WTC11 (cell line): ENCODE measurements at regions not wholly inside any gene's neighbourhood (a gene's known extent, or its start where the extent isn't known, plus 50 kb on each side); places are given as distances from the start of the nearest gene placed in this dataset.

ENCODE experiments used
- ATF3 ChIP-seq: sonication (generic); formaldehyde crosslinking; conservative IDR thresholded peaks from 2 replicates; pipeline ENCODE4 v1.8.1; 2022; ENCODE audit warnings: mild to moderate bottlenecking, missing genetic modification reagents
- CREM ChIP-seq: sonication (generic); formaldehyde crosslinking; IDR thresholded peaks from 2 replicates; pipeline ENCODE4 v1.8.1; 2022; ENCODE audit warnings: mild to moderate bottlenecking, missing genetic modification reagents, moderate library complexity
- CTCF ChIP-seq: fragments of 200-600 bp; IDR thresholded peaks from 2 replicates; pipeline ENCODE4 v1.8.0; 2022; ENCODE audit warnings: antibody characterized with exemption
- E2F4 ChIP-seq: sonication (generic); formaldehyde crosslinking; IDR thresholded peaks from 2 replicates; pipeline ENCODE4 v1.8.1; 2022; ENCODE audit warnings: low read depth, mild to moderate bottlenecking, moderate library complexity, missing genetic modification reagents, borderline replicate concordance
- FOXP4 ChIP-seq: sonication (generic); formaldehyde crosslinking; IDR thresholded peaks from 2 replicates; pipeline ENCODE4 v1.8.0; 2022; ENCODE audit warnings: mild to moderate bottlenecking, missing genetic modification reagents
- MAX ChIP-seq: sonication (generic); formaldehyde crosslinking; IDR thresholded peaks from 2 replicates; pipeline ENCODE4 v1.8.0; 2022; ENCODE audit warnings: mild to moderate bottlenecking, missing genetic modification reagents
- SMAD3 ChIP-seq: sonication (generic); formaldehyde crosslinking; IDR thresholded peaks from 2 replicates; pipeline ENCODE4 v1.8.0; 2022; ENCODE audit warnings: missing genetic modification reagents, mild to moderate bottlenecking, borderline replicate concordance
- SP1 ChIP-seq: sonication (generic); formaldehyde crosslinking; conservative IDR thresholded peaks from 2 replicates; pipeline ENCODE4 v1.8.1; 2022; ENCODE audit warnings: missing genetic modification reagents
- TP53 ChIP-seq: sonication (generic); formaldehyde crosslinking; IDR thresholded peaks from 2 replicates; pipeline ENCODE4 v1.8.1; 2023; ENCODE audit warnings: mild to moderate bottlenecking, missing genetic modification reagents
- USF1 ChIP-seq: sonication (generic); formaldehyde crosslinking; IDR thresholded peaks from 2 replicates; pipeline ENCODE4 v1.8.0; 2022; ENCODE audit warnings: mild to moderate bottlenecking, missing genetic modification reagents
- ZBTB21 ChIP-seq: sonication (generic); formaldehyde crosslinking; IDR thresholded peaks from 2 replicates; pipeline ENCODE4 v1.8.1; 2023; ENCODE audit warnings: mild to moderate bottlenecking, missing genetic modification reagents, borderline replicate concordance
- ZBTB43 ChIP-seq: sonication (generic); formaldehyde crosslinking; IDR thresholded peaks from 2 replicates; pipeline ENCODE4 v1.8.1; 2023; ENCODE audit warnings: mild to moderate bottlenecking, missing genetic modification reagents
- ZNF138 ChIP-seq: sonication (generic); formaldehyde crosslinking; conservative IDR thresholded peaks from 2 replicates; pipeline ENCODE4 v1.8.1; 2022; ENCODE audit warnings: mild to moderate bottlenecking, moderate library complexity, missing genetic modification reagents
- ZNF416 ChIP-seq: fragments of 250-450 bp; sonication (Bioruptor Pico); IDR thresholded peaks from 2 replicates; pipeline ENCODE4 v1.9.0; 2021; ENCODE audit warnings: mild to moderate bottlenecking, inconsistent platforms

GRCh38 chr5:154677921-154678320, 77.3 kb upstream of the LARP1 start:
- TF ChIP-seq ATF3 (no peak), ZNF138 (CRISPR knock-in tag) (no peak), ZNF416 (CRISPR knock-in tag) (no peak), CTCF (no peak), E2F4 (CRISPR knock-in tag) (no peak), USF1 (CRISPR knock-in tag) (no peak), SMAD3 (CRISPR knock-in tag) (no peak), ZBTB43 (CRISPR knock-in tag) (no peak), MAX (no peak), CREM (no peak), SP1 (CRISPR knock-in tag) (no peak), TP53 (no peak), FOXP4 (no peak), ZBTB21 (CRISPR knock-in tag) (no peak)
